Stimulated activated CD8-positive, alpha-beta memory T cell treated with anti-CD3 and anti-CD28 coated beads, Interleukin-7, amount 100 ng/mL, for 24 hours (primary cell): ENCODE measurements at regions not wholly inside any gene's neighbourhood (a gene's known extent, or its start where the extent isn't known, plus 50 kb on each side); places are given as distances from the start of the nearest gene placed in this dataset.

Source experiments
- DNase-seq: peaks from one replicate; pipeline ENCODE4 v3.0.0-alpha.2; 2020; ENCODE audit warnings: low read depth

DNA sequence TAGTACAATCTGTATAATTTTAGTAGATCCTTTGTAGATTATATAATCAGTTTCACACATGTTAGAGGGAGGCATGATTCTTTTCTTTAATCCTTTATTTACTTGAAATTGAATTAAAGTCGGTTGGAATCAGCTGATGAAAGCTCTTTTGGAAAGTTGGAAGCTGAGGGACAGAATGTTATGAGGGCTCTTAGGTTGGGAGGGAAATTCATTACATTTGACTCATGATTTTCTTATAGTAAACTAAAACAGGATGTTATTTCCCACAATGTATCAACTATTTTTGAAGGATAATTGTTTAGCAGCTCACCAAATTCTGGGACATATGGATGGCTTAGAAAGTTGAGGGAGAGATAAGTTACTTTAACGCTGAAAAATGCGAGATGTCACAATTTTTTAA lies 52.7 kb upstream of the TMEFF2 start:
- no peak for DNase-seq

DNA sequence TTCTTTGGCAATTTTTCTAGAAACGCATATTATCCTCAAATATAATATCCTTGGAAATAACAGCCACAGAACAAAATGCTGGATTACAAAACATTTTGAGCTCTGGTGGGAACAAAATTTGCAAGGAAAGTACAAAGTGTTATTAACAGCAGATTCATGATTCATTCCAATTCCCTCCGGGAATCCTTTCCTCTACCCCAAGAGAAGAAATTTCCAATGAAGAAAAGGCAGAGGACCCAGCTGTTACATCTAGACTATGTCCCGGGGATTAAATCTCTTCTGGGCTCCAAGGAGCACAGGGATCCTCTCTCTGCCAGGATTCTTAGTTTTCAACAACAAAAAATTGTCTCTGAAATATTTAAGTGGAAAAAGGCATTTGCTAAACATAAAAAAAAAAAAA lies 51.6 kb upstream of the TMEFF2 start:
- DNase-seq, result no peak

DNA sequence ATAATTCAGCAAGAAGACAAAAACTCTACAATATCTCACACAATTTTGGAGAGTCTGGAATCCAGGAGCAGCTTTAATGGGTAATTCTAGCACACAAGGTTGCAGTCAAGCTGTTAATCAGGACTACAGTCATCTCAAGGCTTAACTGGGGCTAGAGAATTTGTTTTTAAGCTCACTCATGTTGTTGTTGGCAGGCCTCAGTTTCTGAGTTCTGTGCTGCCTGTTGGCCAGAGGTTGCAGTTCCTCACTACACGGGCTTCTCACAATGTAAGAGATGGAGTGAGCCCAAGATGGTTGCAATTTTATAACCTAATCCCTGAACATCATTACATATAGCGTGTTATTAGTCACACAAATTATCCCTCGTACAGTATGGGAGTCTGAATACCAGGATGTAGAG lies 50.6 kb upstream of the TMEFF2 start:
- no peak for DNase-seq
